Gastroesophageal sphincter (tissue), 3 donors: ENCODE measurements at regions not wholly inside any gene's neighbourhood (a gene's known extent, or its start where the extent isn't known, plus 50 kb on each side); places are given as distances from the start of the nearest gene placed in this dataset.

Experiments
- CTCF ChIP-seq, 4 experiments: fragments of 200-600 bp in 2 of 4; fragments of 450-650 bp in 2 of 4; sonication (generic) in 1 of 4; IDR thresholded peaks; one replicate each; pipeline ENCODE4 v1.5.1; 2017 to 2019; ENCODE audit warnings: antibody characterized with exemption in 4 of 4, mild to moderate bottlenecking in 2 of 4, moderate library complexity in 2 of 4
- POLR2A ChIP-seq, 2 donors: fragments of 450-650 bp; IDR thresholded peaks; one replicate each; pipeline ENCODE4 v1.6.1; 2017; ENCODE audit warnings: antibody characterized with exemption in 2 of 2, mild to moderate bottlenecking in 2 of 2, moderate library complexity in 1 of 2
- POLR2AphosphoS5 ChIP-seq: sonication (generic); formaldehyde crosslinking; IDR thresholded peaks from one replicate; pipeline ENCODE4 v1.6.1; 2017; ENCODE audit warnings: antibody characterized with exemption

- no peak for TF ChIP-seq CTCF (IDR thresholded peaks at IDR 0.05)
- no peak for TF ChIP-seq POLR2A (IDR thresholded peaks at IDR 0.05)
- no peak for TF ChIP-seq POLR2AphosphoS5
Observed at GRCh38 chr1:2904191-2904590, 102.7 kb upstream of the TTC34 start.
